HG03571 (cell line): ENCODE measurements at regions not wholly inside any gene's neighbourhood (a gene's known extent, or its start where the extent isn't known, plus 50 kb on each side); places are given as distances from the start of the nearest gene placed in this dataset.
"Not testable (repeated sequence)": the region's sequence is repeated elsewhere in the genome, so short reads cannot be mapped to it uniquely, and the experiment has no call there.

ENCODE experiments used
- ATAC-seq: cut with Tn5 transposase; IDR thresholded peaks from one replicate; pipeline ENCODE4 v1.9.1; 2021; ENCODE audit not compliant: unreplicated experiment

DNA sequence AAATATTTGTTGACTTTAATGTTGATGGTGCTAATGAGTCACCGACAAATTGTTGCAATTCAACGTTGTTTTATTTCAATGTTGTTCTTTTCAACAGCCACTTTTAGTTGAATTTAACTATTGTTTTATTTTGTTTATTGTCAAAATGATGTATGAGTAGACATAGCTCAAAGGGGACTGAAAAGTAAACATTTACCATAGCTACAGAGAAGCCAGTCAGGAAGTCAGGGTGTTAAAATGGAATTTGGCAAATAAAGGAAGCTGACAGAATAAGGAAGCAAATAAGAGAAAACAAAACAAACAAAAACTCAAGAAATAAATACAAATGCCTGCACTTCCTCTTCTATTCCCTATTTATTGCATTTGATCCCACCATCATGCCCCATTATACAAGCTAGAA, 648.4 kb upstream of the HTR2C start:
- ATAC-seq, result no peak

DNA sequence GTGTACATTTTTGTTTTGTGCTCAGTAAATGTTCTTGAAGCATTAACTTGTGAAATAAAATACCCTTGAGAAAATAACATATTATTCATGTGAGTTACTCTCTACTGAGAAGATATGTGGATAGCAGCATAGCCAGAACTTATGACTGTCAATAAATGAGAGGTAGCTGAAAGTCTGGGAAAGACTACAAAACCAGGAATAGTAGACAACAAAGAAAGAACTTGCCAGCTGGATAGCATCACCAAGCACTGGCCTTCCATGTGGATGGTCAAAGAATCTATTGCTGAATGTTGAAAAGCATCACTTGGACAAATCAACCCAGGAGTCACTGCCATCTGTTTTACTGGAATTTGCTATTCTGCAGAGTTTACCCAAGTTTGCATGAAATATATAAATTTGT, 650.0 kb upstream of the HTR2C start:
- no peak for ATAC-seq

DNA sequence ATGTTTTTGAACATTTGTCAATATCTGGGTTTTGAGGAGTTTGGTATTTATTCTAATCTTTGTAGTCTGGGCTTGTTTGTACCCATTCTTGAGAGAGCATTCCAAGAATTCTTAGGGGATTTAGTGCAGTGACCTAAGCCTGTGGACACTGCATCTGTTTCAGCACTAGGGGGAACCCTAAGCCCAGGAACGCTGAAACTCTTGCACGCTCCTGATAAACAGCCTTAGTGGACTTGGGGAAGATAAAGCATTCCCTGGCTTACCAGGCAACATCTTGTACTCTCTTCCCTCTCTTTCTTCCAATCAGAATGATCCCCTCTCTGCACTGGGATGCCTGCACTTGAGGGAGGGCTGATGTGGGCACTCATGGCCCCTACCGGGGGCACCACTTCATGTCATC, 654.9 kb upstream of the HTR2C start:
- ATAC-seq, result no peak

DNA sequence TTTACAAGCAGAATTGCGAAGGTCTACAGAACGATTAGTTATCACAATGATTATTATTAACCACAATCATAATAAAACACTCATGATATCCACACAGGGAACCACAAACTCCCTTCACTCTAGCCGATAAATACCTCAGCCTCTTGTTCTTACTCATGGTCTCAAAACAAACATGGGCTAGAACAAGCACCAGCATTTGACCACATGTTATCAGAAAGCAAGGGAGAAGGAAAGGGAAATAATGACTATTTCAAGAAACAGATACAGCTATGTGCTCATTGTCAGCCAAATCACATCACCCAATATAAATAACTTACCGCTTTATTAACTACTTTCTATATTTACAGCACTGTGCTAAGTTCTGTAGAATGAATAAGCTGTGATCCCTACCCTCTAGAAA, 663.2 kb upstream of the HTR2C start:
- ATAC-seq, result no peak

DNA sequence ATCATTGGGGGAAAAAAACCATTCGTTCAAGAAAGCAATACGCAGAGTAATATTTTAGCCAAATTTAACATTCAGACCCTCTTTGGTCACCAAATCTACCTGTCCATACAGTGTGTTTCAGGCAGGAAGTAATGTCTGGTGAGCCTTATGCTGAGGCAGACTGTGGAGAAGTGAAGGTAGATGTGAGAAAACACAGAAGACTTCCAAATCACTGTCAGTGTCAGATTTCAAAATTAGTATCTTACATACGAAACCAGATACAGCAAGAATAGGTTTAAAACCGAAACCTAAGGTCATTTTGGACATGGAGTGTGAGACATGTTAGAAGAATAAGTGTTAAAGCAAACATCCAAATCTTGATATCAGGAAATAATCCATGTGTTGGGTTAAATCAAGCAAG, 664.5 kb upstream of the HTR2C start:
- no peak for ATAC-seq

DNA sequence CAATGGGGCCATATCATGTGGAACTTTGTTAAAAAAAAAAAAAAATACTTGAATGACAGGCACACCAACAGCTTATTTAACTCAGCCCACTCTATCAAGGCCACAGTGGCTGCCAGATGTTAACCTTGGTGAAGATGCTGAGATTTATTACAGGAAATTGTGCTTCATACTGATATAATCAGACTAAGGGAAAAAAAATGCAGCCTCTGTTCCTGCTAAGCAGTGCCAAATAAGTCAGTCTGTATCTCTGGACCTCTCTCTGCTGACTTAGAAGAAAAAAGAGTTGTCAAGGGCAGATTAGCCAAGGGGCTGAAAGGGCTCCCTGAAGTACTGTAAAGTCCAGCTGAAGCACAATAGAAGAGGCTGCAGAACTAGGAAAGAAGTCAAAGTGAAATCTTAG, 677.7 kb upstream of the HTR2C start:
- ATAC-seq, result no peak

DNA sequence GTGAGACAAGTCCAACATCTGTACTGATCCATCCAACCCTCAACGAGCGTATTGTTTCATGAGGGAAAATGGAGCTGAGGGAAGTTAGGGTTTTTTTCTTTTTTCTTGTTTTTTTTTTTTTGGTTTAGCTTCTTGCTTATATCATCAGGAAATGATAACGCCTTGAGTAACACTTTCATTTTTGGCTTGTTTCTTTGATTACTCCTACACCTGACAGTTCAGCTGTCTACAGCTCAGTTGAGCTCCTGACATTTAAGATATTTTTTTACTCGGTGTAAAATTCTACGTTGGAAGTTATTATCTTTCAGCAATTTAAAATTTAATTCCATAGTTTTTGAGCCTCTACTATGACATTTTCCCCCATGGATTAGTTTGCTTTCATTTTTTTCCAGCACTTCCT, 691.0 kb upstream of the HTR2C start:
- no peak for ATAC-seq

DNA sequence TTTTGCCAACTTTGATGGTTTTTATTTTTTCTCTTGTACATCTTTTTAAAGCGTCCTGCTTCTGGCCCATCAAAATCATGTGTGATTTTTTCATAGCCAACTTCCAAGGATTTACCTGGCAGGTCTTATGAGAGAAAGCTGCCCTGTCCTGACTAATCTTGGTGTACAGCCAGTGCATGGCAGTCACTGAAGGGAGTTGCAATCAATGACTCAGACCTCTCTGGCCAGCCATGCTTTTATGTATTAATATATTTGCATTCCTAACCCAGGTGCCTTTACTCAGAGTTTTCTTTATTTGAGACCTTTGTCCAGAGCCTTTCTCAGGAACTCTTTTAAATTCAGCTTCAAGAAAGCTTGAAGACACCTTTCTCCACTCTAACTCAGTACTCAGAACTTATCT, 691.5 kb upstream of the HTR2C start:
- no peak for ATAC-seq

DNA sequence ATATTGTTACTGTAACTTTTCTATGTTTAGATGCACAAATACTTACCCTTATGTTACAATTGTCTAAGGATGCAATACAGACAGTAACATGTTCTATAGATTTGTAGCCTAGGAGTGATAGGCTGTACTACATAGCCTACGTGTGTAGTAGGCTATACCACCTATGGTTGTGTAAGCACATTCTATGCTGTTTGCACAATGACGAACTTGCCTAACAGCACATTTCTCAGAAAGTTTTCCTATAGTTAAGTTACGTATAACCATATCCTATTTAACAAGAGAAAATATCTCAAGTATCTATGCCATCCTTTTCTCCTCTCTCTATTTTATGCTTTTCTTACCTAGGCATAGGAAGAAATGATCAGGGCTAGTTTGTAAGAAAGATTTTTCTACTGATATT, 710.8 kb upstream of the HTR2C start:
- ATAC-seq, result no peak

DNA sequence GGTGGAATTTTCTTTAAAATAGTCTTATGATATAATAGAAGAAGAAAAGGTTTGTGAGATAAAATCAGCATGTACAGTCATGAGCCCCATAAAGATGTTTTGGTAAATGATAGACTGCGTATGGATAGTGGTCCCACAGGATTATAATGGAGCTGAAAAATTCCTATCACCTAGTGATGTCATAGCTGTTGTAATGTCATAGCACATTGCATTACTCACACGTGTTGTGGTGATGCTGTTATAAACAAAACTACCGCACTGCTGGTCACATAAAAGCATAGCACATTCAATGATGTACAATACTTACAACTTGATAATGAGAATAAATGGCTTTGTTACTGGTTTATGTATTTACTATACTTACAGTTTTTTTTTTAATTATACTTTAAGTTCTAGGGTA, 715.2 kb upstream of the HTR2C start:
- no peak for ATAC-seq

DNA sequence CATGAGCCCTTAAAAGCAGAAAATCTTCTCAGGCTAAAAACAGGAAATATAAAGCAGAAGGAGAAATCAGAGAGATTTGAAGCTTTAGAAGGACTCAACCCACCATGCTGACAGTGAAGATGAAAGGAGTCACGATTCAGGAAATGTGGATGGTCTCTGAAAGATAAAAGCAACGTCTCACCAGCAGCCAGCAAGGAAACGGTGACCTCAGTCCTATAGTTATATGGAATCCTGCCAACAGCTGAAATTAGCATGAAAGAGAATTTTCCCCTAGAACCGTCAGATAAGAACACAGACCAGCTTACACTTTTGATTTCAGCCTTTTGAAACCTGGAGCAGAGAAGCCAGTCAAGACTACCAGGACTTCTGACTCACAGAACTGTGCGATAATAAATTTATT, 715.7 kb upstream of the HTR2C start:
- no peak for ATAC-seq

DNA sequence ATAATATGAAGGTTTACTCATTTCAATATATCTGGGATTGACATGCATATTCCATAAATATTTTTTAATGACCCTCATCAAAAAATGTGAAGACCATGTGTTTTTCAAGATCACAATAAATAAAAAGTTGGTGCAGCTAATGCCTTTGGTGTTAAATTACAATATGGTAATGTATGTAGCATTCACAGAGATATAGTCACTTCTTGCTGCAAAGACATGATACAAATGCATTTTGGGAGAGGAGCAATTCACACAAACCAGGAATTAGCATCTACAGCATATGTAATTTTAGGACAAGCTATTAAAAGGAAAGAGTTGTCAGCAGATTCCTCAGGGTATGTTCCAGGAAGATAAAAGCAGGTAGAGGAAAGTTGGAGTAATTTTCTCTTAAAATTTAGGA, 734.5 kb upstream of the HTR2C start:
- ATAC-seq, result no peak

DNA sequence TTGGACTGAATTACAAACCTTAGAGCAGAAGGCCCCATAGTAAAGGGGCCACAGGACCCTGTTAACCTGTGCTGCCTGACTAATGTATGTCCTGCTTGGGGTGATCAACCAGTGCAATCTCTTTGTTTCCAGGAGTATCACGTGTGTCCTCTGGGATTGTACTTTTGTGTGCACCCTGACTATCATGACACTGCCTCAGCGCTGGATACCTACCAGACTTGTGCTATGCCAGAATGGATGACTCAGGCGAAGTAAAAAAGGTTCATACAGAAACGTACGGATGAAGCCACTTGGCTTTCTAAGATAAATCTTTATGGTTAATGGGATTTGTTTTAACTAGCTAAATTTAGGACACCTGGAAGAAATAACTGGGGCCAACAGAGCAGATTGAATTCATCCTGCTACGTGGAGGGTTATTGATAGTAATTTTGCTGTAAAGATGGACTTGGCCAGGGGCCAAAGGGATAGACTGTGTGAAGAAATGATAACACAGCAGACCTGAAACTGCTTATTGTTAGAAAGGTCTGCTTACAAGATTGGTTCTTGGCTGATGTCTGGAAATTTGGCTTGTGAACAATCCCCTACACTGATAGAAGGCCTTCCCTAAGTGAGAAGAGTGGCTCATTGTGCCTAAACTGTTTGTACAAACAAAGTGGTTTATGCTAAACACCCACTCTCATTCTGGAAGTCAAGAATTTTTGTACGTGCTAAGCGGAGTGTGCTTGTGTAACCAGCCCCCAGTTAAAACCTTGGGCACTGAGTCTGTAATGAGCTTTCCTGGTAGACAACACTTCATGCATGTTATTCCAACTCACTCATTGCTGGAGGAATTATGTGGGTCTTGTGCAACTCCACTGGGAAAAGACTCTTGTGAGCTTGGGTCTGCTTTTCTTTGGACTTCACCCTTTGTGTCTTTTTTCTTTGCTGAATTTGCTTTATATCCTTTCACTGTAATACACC, 750.5 kb upstream of the HTR2C start:
- ATAC-seq, result no peak

DNA sequence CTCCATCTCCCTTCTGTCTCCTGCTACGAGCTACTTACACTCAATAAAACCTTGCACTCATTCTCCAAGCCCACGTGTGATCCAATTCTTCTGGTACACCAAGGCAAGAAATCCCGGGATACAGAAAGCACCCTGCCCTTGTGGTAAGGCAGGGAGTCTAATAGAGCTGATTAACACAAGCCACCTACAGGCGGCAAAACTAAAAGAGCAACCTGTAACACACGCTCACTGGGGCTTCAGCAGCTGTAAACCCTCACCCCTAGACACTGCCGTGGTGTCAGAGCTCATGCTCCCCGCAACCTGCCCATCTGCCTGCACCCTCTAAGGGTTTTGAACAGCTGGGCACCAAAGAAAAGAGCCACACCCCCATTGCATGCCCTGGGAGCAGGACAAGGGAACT, 755.4 kb upstream of the HTR2C start:
- no peak for ATAC-seq

DNA sequence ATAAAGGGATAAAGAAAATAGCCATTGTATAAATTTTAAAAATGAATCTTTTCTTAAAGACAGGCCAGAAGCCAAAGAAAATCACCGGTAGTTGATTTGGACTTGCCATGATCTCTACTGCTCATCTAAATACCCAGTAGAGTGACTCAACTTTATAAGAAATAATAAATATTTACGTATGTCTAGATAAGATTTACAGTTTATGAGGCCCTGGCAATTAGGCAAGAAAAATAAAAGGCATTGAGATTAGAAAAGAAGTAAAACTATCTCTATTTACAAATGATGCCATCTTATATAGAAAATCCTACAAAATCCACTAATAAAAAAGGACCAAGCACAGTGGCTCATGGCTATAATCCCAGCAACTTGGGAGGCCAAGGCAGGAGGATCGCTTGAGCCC, 765.5 kb upstream of the HTR2C start:
- ATAC-seq, result no peak

DNA sequence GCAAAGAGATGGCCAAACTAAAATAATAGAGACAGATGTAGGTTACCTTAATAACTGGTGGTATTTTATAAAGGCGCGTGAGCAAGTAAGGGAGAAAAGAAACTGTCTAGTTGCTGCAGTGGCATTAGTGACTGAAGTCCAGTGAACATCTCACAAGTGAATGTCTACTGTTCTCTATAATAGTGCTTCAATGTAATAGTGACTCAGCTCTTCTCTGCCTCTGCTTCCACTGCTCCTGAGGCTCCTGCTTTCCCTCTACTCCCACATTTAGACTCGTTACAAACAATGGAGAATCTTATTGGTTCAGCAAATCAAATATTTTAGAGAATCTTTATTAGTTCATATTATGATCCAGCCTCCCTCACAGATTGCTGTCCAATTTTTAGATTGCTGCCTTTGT, 779.1 kb upstream of the HTR2C start:
- no peak for ATAC-seq

DNA sequence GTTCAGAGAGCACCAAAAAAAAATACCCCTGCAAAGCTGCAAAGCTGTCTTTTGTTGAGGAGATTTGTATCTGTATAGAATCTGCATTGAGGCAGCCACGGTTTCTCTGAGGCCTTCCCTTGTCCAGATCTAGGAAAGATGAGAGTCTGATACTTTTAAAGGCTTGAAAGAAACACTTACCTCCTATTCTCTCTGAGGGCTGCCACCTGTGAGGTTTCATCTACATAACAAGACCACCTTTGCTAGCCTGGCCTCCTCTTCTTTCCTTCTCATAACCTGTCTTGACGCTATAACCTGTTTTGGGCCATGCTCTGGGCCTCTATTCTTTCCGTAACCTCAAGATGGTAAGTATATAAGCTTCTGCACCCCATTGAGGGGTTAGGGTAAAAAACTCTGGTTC, 779.6 kb upstream of the HTR2C start:
- no peak for ATAC-seq

DNA sequence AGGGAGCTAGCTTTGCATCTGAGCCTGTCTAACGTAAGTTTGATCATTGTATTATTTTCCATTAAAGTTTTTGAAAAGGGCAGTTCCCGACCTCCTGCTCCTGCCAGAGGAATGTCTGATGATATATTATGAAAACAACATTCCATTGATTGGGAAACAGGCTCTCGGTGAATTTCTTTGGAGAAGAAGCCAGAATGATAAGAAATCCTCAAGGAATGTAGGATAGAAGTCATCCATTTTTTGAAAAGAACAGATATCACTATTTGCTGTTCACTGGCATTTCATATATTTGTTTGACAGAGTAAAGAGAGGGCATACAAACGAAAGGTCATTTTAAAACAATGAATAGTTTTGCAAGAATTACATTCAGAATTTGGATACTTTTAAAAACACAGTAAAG, 781.0 kb upstream of the HTR2C start:
- no peak for ATAC-seq

DNA sequence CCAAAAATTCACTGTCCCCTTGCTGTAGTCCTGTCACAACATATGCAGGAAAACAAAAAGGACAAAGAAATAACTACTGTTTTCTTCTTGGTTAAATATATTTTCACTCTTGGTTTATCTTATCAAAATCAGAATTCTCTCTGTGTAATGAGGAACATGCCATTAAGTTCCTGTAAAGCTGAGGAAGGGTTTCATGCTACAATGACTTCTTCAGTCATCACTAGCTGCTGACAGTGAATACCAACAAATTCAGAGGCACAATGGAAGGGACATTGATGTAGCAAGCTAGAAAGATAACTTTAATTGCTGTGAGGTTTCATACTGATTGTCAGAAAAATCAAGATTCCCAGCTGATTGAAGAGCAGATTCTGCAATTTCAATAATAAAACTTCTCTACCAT, 782.9 kb upstream of the HTR2C start:
- no peak for ATAC-seq

DNA sequence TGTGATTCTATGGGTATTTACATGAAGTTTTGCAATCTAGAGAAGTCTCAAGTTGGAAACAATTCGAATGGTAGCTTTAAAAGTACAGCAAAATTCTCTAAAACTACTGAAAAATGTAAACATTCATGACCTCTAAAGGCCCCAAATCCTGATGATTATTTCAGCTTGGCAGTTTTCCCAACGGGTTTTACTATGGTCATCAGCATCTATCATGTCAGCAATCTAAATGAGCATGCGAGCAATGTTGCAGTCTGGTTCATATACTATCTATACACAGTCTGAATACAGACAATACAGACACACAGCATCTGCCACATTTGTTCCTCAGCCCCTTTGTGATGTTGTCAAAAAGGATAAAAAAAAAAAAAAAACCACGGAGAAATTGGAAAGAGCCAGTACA, 790.3 kb upstream of the HTR2C start:
- ATAC-seq, result no peak

DNA sequence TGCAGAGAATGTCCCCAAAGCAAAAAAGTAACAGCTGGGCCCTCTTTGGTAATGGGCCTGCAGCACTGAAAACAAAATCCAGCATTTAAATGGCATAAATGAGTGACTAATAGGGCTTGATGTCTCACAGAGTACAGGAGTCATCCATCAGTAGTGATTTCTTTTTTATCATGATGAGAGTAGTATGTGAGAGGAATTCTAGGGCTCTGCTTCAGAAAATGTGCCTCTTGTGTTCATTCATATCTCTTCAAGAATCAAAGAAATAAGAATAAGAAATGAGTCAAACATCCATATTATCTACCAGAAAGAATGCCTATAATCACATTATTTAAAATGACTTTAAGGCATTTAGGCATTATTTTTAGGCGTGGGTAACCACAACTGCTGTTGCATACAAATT, 792.9 kb upstream of the HTR2C start:
- no peak for ATAC-seq

DNA sequence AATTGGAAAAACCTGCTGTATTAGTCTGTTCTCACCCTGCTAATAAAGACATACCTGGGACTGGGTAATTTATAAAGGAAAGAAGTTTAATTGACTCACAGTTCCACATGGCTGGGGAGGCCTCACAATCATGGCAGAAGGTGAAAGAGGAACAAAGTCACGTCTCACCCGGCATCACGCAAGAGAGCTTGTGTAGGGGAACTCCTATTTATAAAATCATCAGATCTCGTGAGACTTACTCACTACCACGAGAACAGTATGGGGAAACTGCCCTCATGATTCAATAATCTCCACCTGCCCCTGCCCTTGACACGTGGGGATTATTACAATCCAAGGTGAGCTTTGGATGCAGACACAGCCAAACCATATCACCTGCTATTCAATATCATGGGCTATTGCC, 799.1 kb upstream of the HTR2C start:
- ATAC-seq, result not testable (repeated sequence)

DNA sequence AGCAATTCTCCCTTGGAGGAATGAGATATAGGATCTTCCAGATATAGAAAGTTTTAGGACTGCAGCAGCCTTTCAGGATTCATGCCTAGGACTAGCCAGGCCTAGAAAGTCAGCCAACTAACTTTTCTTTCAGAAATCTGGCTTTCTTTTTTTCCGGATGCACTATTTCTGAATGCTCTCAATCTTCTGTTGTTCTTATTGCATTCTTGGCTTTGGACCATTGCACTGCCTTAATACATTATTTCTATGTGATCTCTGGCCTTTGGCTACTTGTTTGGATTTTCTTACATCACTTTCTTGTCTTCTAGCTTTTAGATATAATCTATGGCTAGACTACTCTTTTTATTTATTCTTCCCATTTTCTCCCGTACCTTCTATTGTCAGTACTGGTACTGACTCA, 813.1 kb upstream of the HTR2C start:
- no peak for ATAC-seq
